NCI-H510A (cell line): ENCODE measurements at regions not wholly inside any gene's neighbourhood (a gene's known extent, or its start where the extent isn't known, plus 50 kb on each side); places are given as distances from the start of the nearest gene placed in this dataset.

Source experiments
- DNase-seq: peaks from one replicate; lab custom pipeline; 2025; lab: John Stamatoyannopoulos, UW

GRCh38 chr16:6510261-6510660 lies 822.4 kb upstream of the RBFOX1 start:
- DNase-seq, result no peak

- DNase-seq, result no peak
These were observed 833.2 kb upstream of the RBFOX1 start for GRCh38 chr16:6499413-6499812.

GRCh38 chr16:6498858-6499257 lies 833.8 kb upstream of the RBFOX1 start:
- DNase-seq, result no peak

- no peak for DNase-seq
These were observed 835.6 kb upstream of the RBFOX1 start for GRCh38 chr16:6496996-6497395.

GRCh38 chr16:6495486-6496210 lies 837.0 kb upstream of the RBFOX1 start:
- no peak for DNase-seq

- DNase-seq, result no peak
These were observed 837.9 kb upstream of the RBFOX1 start for GRCh38 chr16:6494716-6495115.

- DNase-seq, result no peak
These were observed 839.1 kb upstream of the RBFOX1 start for GRCh38 chr16:6493555-6493954.

GRCh38 chr16:6492742-6493141 lies 839.9 kb upstream of the RBFOX1 start:
- DNase-seq, result no peak

GRCh38 chr16:6484935-6485334 lies 847.7 kb upstream of the RBFOX1 start:
- DNase-seq, result no peak

- no peak for DNase-seq
These were observed 848.6 kb upstream of the RBFOX1 start for GRCh38 chr16:6484081-6484480.

GRCh38 chr16:6483469-6484033 lies 849.1 kb upstream of the RBFOX1 start:
- DNase-seq, result no peak

- DNase-seq, result no peak
These were observed 849.8 kb upstream of the RBFOX1 start for GRCh38 chr16:6482696-6483468.

GRCh38 chr16:6481894-6482293 lies 850.8 kb upstream of the RBFOX1 start:
- no peak for DNase-seq

- no peak for DNase-seq
These were observed 878.9 kb upstream of the RBFOX1 start for GRCh38 chr16:6453742-6454141.

GRCh38 chr16:6447021-6447790 lies 885.4 kb upstream of the RBFOX1 start:
- no peak for DNase-seq

GRCh38 chr16:6446370-6446769 lies 886.3 kb upstream of the RBFOX1 start:
- DNase-seq, result no peak

GRCh38 chr16:6439129-6439528 lies 893.5 kb upstream of the RBFOX1 start:
- no peak for DNase-seq

- DNase-seq, result no peak
These were observed 903.8 kb upstream of the RBFOX1 start for GRCh38 chr16:6428861-6429260.

GRCh38 chr16:6427621-6428020 lies 905.0 kb upstream of the RBFOX1 start:
- DNase-seq, result no peak

- DNase-seq, result no peak
These were observed 925.0 kb upstream of the RBFOX1 start for GRCh38 chr16:6407596-6407995.

GRCh38 chr16:6406028-6406427 lies 926.6 kb upstream of the RBFOX1 start:
- no peak for DNase-seq

GRCh38 chr16:6382924-6383459 lies 949.7 kb upstream of the RBFOX1 start:
- DNase-seq, result no peak
